SJSA1 (cell line): ENCODE measurements at regions not wholly inside any gene's neighbourhood (a gene's known extent, or its start where the extent isn't known, plus 50 kb on each side); places are given as distances from the start of the nearest gene placed in this dataset.

Experiments used
- DNase-seq, 2 experiments: peaks; one replicate each; pipeline ENCODE4 v3.0.0-alpha.2; 2015 to 2020; ENCODE audit warnings: low spot score in 2 of 2, low read depth in 1 of 2
- H3K27ac ChIP-seq: fragments of 250-450 bp; sonication (Bioruptor Pico); 2 replicates; pipeline ENCODE4 v1.5.1; 2020; ENCODE audit warnings: mild to moderate bottlenecking, moderate library complexity
- H3K27me3 ChIP-seq: fragments of 250-450 bp; sonication (Bioruptor Pico); replicated peaks from 2 replicates; pipeline ENCODE4 v1.5.1; 2020; ENCODE audit warnings: mild to moderate bottlenecking, moderate library complexity
- H3K36me3 ChIP-seq: fragments of 250-450 bp; sonication (Bioruptor Pico); 2 replicates; pipeline ENCODE4 v1.5.1; 2020; ENCODE audit warnings: mild to moderate bottlenecking
- H3K4me1 ChIP-seq: fragments of 250-450 bp; sonication (Bioruptor Pico); replicated peaks from 2 replicates; pipeline ENCODE4 v1.6.1; 2021; ENCODE audit warnings: mild to moderate bottlenecking
- H3K4me3 ChIP-seq: fragments of 250-450 bp; sonication (Bioruptor Pico); 2 replicates; pipeline ENCODE4 v1.5.1; 2020; ENCODE audit warnings: mild to moderate bottlenecking
- H3K9me3 ChIP-seq: fragments of 250-450 bp; sonication (Bioruptor Pico); replicated peaks from 2 replicates; pipeline ENCODE4 v1.5.1; 2020; ENCODE audit warnings: mild to moderate bottlenecking

DNA sequence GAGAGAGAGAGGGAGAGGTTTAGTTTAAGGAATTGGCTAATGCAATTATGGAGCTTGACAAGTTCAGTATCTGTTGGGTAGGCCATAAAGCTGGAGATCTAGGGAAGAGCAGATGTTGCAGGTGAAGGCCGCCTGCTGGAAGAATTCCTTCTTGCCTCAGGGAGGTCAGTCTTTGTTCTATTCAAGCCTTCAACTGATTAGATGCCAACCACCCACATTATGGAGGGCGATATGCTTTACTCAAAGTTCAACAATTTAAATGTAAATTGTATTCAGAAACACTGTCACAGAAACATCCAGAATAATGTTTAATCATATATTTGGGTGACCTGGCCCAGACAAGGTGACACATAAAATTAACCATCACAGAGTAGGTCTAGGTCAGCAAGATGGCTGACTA, 51.7 kb upstream of the SSBP2 start:
- H3K36me3 ChIP-seq, result no peaks in the 10 kb centered on the region
- no peak overlapping the region for H3K27ac ChIP-seq
- H3K4me3 ChIP-seq, result no peak overlapping the region
- H3K9me3 ChIP-seq, result no peaks in the 10 kb centered on the region
- no peaks in the 10 kb centered on the region for H3K27me3 ChIP-seq
- DNase-seq, result no peak
- no peaks in the 10 kb centered on the region for H3K4me1 ChIP-seq

DNA sequence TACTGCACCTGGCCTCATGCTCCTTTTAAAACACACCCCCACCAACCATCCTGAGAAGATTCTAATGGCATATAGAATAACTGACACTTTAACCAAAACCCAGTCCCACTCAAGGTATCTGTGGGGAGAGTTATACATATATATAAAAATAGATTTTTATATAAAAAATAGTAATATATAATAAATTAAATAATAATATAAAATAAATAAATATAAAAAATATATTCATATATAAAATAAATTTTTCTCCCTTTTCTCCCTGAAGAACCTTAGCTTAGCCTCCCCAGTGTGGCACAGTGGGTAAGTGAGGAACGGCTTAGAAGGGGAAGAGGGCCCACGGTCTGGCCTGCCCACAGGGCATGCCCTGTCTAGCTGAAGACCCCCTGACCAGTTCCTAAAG, 51.1 kb upstream of the SSBP2 start:
- no peaks in the 10 kb centered on the region for H3K9me3 ChIP-seq
- no peak overlapping the region for H3K4me3 ChIP-seq
- no peaks in the 10 kb centered on the region for H3K4me1 ChIP-seq
- H3K27me3 ChIP-seq, result no peaks in the 10 kb centered on the region
- no peak overlapping the region for H3K27ac ChIP-seq
- no peaks in the 10 kb centered on the region for H3K36me3 ChIP-seq
- no peak for DNase-seq

GRCh38 chr5:81800797-81801196, 49.9 kb upstream of the SSBP2 start:
- no peaks in the 10 kb centered on the region for H3K36me3 ChIP-seq
- H3K27me3 ChIP-seq, result no peaks in the 10 kb centered on the region
- DNase-seq, result no peak
- H3K27ac ChIP-seq, result no peak overlapping the region
- H3K4me3 ChIP-seq, result no peak overlapping the region
- no peaks in the 10 kb centered on the region for H3K4me1 ChIP-seq
- H3K9me3 ChIP-seq, result no peaks in the 10 kb centered on the region
